ENCODE measurements at regions not wholly inside any gene's neighbourhood (a gene's known extent, or its start where the extent isn't known, plus 50 kb on each side); places are given as distances from the start of the nearest gene placed in this dataset.

GRCh38 chr18:56035546-56035945, 447.6 kb upstream of the TCF4 start:
- peak; percentile 64 for DNase-seq (ENCODE audit: low read depth)
- TF ChIP-seq, protein P1, sequence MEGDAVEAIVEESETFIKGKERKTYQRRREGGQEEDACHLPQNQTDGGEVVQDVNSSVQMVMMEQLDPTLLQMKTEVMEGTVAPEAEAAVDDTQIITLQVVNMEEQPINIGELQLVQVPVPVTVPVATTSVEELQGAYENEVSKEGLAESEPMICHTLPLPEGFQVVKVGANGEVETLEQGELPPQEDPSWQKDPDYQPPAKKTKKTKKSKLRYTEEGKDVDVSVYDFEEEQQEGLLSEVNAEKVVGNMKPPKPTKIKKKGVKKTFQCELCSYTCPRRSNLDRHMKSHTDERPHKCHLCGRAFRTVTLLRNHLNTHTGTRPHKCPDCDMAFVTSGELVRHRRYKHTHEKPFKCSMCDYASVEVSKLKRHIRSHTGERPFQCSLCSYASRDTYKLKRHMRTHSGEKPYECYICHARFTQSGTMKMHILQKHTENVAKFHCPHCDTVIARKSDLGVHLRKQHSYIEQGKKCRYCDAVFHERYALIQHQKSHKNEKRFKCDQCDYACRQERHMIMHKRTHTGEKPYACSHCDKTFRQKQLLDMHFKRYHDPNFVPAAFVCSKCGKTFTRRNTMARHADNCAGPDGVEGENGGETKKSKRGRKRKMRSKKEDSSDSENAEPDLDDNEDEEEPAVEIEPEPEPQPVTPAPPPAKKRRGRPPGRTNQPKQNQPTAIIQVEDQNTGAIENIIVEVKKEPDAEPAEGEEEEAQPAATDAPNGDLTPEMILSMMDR (IDR thresholded peaks at IDR 0.05; ENCODE audit: insufficient read depth, low read depth, low read length): no peak
- H3K4me3 ChIP-seq (ENCODE audit: low read depth, low read length): no peak overlapping the region

- DNase-seq (ENCODE audit: low read depth): peak; percentile 30
- H3K4me3 ChIP-seq (ENCODE audit: low read depth, low read length): no peak overlapping the region
- TF ChIP-seq, protein P1 (IDR thresholded peaks at IDR 0.05; ENCODE audit: insufficient read depth, low read depth, low read length): no peak
These were observed 447.0 kb upstream of the TCF4 start for GRCh38 chr18:56034949-56035348.

GRCh38 chr18:56030060-56030459, 442.1 kb upstream of the TCF4 start:
- TF ChIP-seq, protein P1 (IDR thresholded peaks at IDR 0.05; ENCODE audit: insufficient read depth, low read depth, low read length): no peak
- H3K4me3 ChIP-seq (ENCODE audit: low read depth, low read length): no peak overlapping the region
- DNase-seq (ENCODE audit: low read depth): no peak

- TF ChIP-seq, protein P1 (IDR thresholded peaks at IDR 0.05; ENCODE audit: insufficient read depth, low read depth, low read length): no peak
- no peak overlapping the region for H3K4me3 ChIP-seq (ENCODE audit: low read depth, low read length)
- DNase-seq (ENCODE audit: low read depth): no peak
These were observed 440.5 kb upstream of the TCF4 start for GRCh38 chr18:56028514-56028913.

GRCh38 chr18:56026509-56026908, 438.5 kb upstream of the TCF4 start:
- DNase-seq (ENCODE audit: low read depth): no peak
- TF ChIP-seq, protein P1 (IDR thresholded peaks at IDR 0.05; ENCODE audit: insufficient read depth, low read depth, low read length): no peak
- H3K4me3 ChIP-seq (ENCODE audit: low read depth, low read length): no peak overlapping the region

GRCh38 chr18:56021809-56022195, 433.8 kb upstream of the TCF4 start:
- H3K4me3 ChIP-seq (ENCODE audit: low read depth, low read length): no peak overlapping the region
- DNase-seq (ENCODE audit: low read depth): no peak
- TF ChIP-seq, protein P1 (IDR thresholded peaks at IDR 0.05; ENCODE audit: insufficient read depth, low read depth, low read length): no peak

GRCh38 chr18:56021136-56021808, 433.3 kb upstream of the TCF4 start:
- TF ChIP-seq, protein P1 (IDR thresholded peaks at IDR 0.05; ENCODE audit: insufficient read depth, low read depth, low read length): no peak
- DNase-seq (ENCODE audit: low read depth): no peak
- no peak overlapping the region for H3K4me3 ChIP-seq (ENCODE audit: low read depth, low read length)
